ENCODE measurements at regions not wholly inside any gene's neighbourhood (a gene's known extent, or its start where the extent isn't known, plus 50 kb on each side); places are given as distances from the start of the nearest gene placed in this dataset.

DNA sequence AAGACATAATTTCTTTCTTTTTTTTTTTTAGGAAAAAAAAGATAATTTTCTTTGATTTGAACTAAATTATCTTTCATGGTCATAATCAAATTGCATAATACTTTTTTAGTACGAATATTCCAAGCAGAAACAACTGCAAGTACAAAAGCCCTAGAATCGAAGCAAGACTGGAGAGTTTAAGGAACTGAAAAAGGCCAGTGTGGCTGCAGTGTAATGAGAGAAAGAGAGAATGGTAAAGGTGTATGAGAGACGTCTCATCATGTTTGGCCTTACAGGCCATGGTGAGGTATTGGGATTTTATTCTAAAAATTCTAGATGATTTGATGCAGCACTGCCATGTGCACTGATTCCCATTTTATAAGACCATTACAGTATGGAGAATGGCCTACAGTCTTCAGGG, 180.9 kb downstream of the SUCNR1 start:
- no peak for DNase-seq

DNA sequence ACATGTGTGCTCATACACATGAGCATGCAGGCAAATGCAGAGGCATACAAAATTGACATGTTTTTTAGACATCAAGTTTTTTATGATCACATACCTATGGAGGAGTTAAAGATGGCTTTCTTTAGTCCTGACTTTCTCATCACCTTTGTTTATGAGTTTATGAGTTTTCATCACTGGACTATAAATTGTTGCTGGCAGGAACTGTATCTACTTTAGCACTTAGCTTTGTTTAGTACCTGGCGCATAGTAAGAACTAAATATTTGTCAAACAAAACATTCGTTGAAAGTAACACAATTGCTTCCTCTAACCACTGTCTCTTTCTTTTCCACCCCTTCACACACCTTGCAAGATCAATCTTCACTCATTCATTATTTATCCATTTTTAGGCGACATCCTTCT, 182.6 kb downstream of the SUCNR1 start:
- no peak for DNase-seq

DNA sequence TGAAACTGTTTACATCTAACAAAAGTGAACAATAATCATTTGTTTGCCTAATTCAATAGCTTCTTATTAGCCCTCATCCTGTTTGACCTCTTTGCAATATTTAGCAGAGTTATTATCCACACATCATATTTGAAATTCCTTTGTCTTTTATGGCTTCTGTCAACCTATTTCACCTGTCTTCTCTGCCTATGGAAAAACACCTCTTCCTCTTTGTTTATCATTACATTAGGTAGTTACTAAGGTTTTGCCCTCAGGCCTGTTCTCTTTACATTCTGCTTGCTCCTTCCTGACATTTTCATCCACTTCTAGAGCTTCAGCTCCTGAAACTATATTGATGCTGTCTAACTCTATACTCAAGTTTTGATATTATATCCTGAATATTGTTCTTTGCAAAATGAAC, 183.0 kb downstream of the SUCNR1 start:
- no peak for DNase-seq

DNA sequence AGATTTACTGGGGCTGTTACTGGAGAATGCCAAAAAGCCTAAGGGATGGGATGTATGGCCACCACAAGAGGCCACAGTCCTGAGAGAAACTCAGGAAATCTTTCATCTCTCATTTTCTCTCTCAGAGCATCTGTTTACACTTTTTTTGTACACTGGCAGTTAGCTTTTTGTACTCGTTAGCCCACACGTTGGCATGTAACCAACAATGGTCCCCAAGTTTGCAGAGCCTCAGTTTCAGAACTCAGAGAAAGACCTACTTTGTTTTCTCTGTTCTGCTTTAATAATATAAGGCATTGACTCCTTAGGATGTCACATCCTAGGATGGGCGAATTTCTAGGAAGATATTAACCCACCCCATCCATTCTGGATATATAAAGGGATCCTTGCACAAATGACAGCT, 183.5 kb downstream of the SUCNR1 start:
- DNase-seq, result no peak

DNA sequence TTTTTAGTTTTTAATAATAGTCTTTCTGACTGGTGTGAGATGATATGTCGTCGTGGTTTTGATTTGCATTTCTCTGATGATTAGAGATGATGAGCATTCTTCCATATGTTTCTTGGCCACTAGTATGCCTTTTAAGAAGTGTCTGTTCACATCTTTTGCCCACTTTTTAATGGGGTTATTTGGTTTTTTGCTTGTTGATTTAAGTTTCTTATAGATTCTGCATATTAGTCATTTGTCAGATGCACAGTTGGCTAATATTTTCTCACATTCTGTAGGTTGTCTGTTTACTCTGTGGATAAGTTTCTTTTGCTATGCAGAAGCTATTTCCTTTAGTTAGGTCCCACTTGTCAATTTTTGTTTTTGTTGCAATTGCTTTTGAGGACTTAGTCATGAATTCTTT, 185.4 kb downstream of the SUCNR1 start:
- peak; percentile 65 for DNase-seq

DNA sequence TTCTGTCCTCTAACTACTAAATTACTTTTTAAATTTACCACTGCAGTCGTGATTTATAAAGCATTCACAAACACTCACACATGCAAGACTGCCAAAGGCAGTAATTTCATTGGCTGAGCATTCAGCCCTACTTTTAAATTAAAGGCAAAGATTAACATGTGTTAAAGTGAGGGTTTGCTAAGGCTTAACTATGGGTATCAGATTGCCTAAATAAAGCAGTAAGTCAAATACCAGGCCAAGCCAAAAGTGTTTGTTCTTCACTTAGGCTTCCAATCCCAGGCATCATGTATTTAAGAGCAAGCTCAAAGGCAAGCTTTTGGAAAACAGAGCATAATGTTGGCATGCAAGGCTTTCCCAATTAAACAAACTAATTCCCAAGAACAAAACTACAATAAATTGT, 187.3 kb downstream of the SUCNR1 start:
- no peak for DNase-seq

DNA sequence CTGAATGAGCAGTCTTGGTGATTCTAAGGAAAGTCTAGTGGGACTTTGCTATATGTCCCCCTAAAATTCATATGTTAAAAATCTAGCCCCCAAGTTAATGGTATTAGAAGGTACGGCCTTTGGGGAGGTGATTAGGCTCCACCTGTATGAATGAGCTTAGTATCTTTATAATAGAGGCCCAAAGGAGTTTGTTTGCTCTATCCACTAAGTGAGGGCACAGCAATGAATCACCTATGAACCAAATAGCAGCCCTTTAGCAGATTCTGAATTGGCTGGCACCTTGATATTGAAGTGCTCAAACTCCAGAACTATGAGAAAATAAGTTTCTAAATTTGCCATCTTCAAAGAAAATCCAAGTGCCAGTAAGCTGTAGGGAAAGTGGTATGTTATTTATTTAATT, 187.9 kb downstream of the SUCNR1 start:
- no peak for DNase-seq

DNA sequence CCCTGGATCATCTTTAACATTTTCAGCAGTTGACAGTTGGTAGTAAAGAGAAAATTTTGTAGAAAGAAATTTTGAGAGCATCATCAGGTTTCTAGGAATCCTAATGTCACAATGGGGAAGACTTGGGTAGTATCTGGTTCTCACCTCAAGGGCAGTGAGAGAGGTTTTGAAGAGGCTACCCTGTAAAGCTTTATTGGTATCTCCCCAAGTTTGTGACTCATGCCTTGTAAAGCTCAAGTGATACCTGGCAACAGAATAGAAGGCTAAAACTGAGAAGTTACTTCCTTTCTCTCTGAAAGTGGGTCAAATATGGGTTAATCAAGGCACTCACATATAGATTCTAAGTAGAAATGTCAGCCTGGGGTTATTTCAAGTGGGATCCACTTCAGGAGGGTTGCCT, 196.4 kb downstream of the SUCNR1 start:
- no peak for DNase-seq

DNA sequence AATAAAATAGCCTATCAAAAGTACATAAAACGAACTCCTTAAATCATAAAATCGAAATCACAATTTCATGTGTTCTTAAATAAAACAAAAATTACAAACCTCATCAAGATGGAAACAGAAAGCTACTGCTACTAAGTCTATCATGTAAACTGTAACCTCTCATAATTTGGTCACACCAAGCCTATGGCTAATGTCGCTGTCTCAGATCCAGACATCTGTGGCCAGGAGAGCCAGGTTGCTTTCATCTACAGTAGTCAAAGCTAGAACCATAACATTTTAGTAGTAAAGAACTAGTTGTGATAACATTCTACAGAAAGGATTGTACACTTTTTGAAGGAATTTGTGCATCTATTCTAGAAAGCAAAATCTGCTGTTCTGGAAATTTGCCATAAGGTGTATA, 197.4 kb upstream of the MBNL1 start:
- DNase-seq, result no peak

DNA sequence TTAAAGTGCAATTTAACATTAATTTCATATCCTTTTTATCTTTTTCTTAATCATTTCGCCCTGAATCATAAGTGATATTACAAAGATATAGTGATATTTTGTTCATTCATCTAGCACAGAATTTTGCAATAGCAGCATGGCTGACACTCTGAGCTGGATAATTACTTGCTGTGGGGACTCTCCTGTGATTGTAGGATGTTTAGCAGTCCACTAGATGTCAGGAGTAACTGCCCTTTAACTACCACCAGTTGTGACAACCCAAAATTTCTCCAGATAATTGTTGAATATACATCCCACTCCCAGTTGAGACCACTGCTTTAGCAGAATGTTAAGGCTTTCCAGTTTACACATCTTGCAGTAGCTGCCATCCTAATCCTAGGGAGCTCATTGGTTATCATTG, 196.8 kb upstream of the MBNL1 start:
- DNase-seq, result peak; percentile 66

DNA sequence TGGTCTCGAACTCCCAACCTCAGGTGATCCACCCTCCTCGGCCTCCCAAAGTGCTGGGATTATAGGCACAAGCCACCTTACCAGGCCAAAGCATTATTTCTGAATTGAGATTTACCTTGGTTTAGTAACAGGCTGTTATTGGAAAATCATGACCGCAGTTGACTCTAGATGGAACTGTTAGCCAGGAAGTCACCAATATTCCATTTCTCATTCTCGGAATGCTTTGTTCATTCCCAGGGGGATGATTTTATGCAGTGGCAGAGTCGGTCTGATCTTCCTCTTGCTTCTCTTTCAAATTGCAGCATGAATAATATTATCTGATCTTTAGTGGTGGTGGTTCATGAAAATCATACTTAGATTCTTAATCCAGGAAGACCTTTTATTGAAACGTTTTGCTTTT, 195.5 kb upstream of the MBNL1 start:
- peak; percentile 74 for DNase-seq

DNA sequence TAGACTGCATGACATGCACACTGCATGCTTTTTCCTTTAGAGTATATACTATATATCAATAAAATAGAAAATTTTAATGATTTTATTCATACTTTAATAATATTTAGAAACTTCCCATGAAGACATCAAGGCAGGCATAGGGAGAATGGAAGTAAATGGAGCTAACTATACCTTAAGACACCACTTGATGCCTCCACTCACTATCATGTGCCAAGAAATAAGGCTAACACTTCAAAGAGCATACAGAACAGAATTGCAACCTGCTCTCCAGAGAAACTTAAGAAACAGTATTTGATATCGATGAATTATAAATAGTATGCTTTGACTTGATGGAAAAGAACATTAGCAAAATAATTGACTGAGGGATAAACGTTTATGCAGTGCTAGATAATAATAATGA, 192.6 kb upstream of the MBNL1 start:
- peak; percentile 41 for DNase-seq

DNA sequence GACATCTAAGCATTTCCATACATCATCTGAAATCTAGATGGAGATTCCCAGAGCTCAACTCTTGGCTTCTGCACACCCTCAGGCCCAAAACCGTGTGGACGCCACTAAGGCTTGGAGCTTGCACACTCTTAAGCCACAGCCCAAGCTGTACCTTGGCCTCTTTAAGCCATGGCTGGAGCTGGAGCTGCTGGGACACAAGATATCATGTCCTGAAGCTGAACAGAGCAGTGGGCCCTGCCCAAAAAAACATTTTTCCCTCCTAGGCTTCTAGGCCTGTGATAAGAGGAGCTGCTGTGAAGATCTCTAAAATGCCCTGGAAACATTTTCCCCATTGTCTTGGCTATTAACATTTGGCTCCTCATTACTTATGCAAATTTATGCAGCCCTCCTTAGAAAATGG, 188.7 kb upstream of the MBNL1 start:
- DNase-seq, result no peak

DNA sequence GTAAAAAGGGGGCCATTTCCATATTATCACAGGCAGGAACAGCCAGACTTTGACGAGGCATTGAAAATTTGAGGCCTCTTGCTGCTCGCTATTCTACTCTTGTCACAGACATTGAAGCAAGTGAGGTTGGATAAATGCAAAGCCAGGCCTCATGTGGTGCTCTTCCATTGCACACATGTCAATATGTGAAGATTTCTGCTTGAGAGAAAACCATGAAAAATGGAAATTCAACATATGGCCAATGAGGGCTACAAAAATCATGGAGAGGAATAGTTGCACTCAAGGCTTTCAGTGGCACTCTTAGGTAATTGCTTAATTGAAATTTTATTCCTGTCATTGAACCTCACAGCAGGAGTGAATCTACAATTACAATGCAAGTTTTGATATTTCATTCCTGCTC, 185.6 kb upstream of the MBNL1 start:
- no peak for DNase-seq

DNA sequence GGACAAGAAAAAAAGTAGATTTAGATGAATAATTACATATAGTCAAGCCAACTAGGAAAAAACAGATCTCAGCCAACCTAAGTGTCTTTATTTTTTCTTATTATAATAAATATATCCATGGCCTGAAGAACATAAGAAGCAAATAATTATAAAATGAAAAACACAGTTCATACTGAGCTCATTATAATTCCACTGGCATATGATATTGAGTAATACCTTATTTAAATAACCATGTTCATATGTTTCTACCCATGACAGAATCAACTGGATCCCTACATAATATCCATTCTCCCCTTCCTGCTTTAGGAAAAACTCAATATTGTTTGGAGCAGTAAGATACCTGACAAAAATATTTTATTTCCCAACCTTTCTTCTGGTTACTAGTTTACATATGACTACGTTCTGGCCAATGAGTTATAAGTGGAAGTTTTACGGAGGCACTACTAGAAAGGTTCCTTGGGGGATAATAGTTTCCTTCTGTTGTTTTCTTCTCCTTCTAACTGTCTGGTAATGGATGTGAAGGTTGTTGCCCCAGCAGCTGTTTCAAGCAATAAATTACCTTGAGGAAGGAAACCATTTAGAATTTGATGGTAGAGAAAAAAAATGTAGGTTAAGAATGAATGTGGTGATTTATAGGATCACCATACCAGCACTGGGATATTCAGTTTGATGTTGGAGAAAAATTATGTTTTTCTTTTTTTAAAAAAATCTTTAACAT, 184.1 kb upstream of the MBNL1 start:
- peak; percentile 51 for DNase-seq

DNA sequence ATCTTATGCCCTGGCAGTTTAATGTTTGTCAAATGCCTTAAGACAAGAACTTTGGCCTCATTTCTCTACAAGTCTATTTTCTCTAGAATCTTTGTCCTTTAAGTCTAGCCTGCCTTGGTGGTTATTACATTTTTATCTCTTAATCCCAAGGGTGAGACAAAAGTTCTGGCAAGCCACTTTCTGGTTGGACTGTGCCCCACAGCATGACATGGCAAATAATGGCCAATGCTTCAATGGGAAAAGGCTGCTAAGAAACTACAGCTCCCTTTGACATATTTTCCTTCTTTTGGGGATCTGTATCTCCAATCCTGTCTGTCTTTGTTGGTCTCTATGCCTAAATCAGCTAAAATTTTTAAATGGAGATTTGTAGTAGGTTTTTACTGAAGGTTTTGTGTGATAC, 181.6 kb upstream of the MBNL1 start:
- no peak for DNase-seq

DNA sequence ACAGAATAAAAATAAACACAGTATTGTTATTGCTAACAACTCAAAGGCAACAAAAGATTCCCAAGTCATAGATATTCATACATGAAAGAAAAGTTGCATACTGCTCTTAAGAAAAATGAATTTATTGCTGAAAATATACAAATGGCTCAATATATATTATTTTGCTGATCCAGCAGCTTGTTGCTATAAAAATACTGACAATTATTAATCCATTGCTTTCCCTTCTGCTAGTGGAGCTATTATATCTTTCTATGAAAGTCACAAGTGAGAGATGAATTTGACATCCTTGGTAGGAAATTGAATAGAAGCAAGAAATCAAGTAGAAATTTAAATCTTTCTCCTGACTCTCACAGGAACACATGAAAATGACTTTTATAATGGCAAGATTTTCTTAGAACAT, 179.2 kb upstream of the MBNL1 start:
- no peak for DNase-seq

DNA sequence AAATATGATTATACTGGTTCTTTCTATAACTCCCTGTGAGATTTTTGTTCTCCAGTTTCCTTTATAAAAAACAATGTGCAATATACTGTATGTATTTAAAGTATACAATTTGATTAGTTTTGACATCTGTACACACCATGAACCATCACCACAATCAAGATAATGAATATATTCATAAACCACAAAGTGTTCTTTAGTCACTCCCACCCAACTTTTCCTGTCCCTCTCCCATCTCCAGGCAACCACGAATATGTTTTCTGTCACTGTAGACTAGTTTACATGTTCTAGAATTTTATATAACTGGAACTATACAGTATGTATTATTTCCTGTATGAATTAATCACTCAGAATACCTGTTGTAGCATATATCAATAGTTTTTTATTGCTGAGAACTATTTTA, 177.0 kb upstream of the MBNL1 start:
- DNase-seq, result no peak

DNA sequence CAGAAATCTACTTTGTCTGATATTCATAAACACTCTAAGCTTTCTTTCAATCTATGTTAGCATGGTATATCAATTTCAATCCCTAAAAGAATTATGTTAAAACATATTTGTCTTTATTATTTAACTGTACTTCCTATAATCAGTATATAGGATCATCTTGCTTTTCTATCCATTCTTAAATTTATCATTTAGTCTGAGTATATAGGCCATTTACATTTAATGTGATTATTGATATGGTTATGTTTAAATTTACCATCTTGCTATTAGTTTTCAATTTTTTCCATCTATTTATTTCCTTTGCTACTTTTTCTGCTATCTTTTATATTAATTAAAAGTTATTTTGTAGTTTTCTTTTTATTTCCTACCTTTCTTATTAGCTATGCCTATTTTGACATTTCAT, 174.8 kb upstream of the MBNL1 start:
- no peak for DNase-seq

DNA sequence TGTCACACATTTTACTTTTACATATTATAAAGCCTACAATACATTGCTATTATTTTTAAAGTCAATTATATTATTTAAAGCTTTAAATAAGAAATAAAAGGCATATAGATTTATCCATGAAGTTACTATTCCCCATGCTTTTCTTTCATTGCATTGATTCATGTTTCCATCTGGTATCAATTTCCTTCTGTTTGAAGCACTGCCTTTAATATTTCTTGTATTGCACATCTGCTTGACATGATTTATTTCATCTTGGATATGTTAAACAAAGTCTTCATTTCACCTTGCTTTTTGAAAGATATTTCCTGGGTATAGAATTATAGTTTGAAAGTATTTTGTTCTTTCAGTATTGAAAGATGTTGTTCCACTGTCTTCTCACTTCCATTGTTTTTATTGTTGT, 174.3 kb upstream of the MBNL1 start:
- DNase-seq, result peak; percentile 48

DNA sequence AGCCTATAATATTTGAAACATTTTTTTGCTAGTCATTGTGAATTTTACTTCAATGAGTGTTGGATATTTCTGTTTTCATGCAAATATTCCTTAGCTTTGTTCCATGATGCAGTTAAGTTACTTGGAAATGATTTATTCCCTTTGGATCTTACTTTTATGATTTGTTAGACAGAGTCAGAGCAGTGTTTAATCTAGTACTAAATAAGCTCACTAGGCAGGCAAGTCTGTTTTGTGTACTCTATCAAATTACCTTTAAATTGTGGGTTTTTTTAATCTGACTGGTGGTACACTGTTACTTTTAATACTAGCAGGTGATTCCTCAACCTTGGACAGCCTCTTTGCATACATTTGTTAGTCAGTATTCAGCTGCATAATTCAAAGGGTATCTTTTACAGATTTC, 173.3 kb upstream of the MBNL1 start:
- no peak for DNase-seq

DNA sequence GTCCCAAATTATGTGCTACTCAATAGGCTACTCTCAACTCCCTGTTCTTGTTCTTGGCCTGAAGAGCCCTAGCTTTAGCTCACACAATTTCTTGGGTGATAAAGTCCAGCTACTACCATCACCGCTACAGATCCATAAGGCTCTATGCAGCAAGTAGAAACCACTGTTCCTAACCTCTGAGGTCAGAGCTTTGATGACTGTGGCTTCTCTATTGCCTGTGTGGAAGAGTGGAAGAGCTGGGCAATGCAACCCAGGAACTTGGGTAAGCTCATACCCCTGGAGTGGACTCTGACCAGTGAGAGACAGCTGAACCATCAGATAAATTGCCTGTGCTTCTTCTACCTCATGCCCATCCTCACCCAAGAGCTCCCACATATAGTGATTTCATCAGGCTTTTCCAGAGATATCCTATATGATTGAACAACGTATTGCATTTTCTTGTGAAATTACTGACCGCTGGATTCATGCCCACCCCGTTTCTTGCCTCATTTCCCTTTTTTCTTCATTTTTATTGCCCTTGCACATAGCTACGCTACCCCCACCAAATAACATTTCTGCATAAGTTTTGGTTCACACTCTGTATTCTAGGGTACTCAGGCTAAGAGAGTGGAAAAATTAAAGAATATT, 172.3 kb upstream of the MBNL1 start:
- no peak for DNase-seq

DNA sequence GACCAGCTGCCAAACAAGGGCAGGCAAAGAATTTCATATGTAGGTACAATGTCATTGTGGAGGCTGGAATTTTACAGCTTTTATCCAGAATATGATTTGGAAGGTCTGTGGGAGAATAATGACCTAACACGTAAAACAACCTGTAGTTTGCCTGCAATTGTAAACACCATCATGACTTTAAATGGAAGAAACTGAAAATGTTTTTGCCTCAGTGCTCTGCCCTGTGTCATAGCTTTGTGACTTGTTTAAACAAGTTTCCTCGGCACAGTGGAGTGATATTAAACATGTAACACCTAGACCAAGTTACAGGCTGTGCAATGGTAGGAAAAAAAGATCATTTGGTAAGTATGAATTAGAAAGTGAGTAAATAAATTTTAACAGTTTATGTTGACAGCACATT, 171.6 kb upstream of the MBNL1 start:
- DNase-seq, result no peak

DNA sequence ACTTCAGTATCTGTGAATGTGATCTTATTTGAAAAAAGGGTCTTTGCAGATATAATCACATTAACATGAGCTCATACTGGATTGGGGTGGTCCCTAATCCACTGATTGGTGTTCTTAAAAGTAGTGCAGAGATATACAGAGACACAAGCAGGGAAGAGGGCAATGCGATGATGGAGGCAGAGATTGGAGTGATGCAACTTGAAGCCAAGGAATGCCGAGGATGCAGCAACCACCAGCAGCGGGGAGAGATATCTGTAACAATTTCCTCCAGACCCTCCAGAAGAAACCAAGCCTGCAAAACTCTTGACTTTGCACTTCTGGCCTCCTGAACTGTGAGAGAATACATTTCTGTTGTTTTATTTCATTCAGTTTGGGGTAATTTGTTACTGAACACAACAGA, 171.0 kb upstream of the MBNL1 start:
- peak; percentile 18 for DNase-seq

All from fibroblast of skin of abdomen (primary cell).